Adrenal gland (tissue), 9 donors: ENCODE measurements at regions not wholly inside any gene's neighbourhood (a gene's known extent, or its start where the extent isn't known, plus 50 kb on each side); places are given as distances from the start of the nearest gene placed in this dataset.

Experiments used
- DNase-seq, 7 donors: peaks; one replicate each; pipeline ENCODE4 v3.0.0-alpha.2; 2019 to 2020
- H3K27ac ChIP-seq, 5 donors: fragments of 200-600 bp; sonication (generic) in 4 of 5; 1 replicate in 3 of 5; 2 replicates in 2 of 5; pipeline versions ENCODE4 v1.5.1 to v1.8.0; 2016 to 2020; ENCODE audit warnings: mild to moderate bottlenecking in 1 of 5
- H3K27me3 ChIP-seq: fragments of 200-600 bp; 2 replicates; pipeline ENCODE4 v1.8.0; 2021
- H3K36me3 ChIP-seq, 2 donors: fragments of 200-600 bp; replicated peaks in 1 of 2; 1 replicate in 1 of 2; 2 replicates in 1 of 2; pipeline versions ENCODE4 v1.5.1 to v1.8.0; 2018 to 2022
- H3K4me1 ChIP-seq, 2 donors: fragments of 200-600 bp; replicated peaks in 1 of 2; 1 replicate in 1 of 2; 2 replicates in 1 of 2; pipeline versions ENCODE4 v1.5.1 to v1.8.0; 2018 to 2021
- H3K4me3 ChIP-seq, 4 donors: fragments of 200-600 bp; sonication (generic) in 3 of 4; one replicate each; pipeline ENCODE4 v1.5.1; 2016 to 2018
- H3K9me3 ChIP-seq, 3 donors: fragments of 200-600 bp; sonication (generic) in 1 of 3; replicated peaks in 1 of 3; 1 replicate in 2 of 3; 2 replicates in 1 of 3; pipeline versions ENCODE4 v1.5.1 to v1.8.0; 2016 to 2021
- POLR2A ChIP-seq, 2 donors: fragments of 450-650 bp; IDR thresholded peaks; one replicate each; pipeline ENCODE4 v1.6.1; 2017; ENCODE audit warnings: antibody characterized with exemption in 2 of 2, mild to moderate bottlenecking in 2 of 2, moderate library complexity in 1 of 2
- WGBS, 4 donors: extraction: QIAGEN DNeasy Blood & Tissue Kit in 2 of 4; methylation state at CpG; one replicate each; pipeline versions ENCODE4 v1.1.5 to v1.1.7; 2013 to 2017; 5-methylcytosine and 5-hydroxymethylcytosine counted together
- intact Hi-C, 2 donors: fragments of 100-400 bp; cut with DNase I; formaldehyde crosslinking; loops; one replicate each; pipeline versions ENCODE4 v1.14.1 to v1.15.0; 2022 to 2023
- TF ChIP-seq, protein P1 (sequence below), 6 experiments: fragments of 450-650 bp in 4 of 6; fragments of 200-600 bp in 2 of 6; sonication (generic) in 1 of 6; IDR thresholded peaks; 1 replicate in 5 of 6; 2 replicates in 1 of 6; pipeline versions ENCODE4 v1.5.1 to v1.8.0; 2016 to 2021; ENCODE audit warnings: antibody characterized with exemption in 6 of 6, mild to moderate bottlenecking in 2 of 6, moderate library complexity in 1 of 6
- donor health status: healthy with polysubstance abuse.
- donor health status: Bipolar disorder and iron deficiency.
- donor health status: DM: yes; HTN: yes; CAD: no.
- donor health status: DM: no; HTN: no; CAD: no.
- donor health status: DM: no; HTN: no; CAD: no.

DNA sequence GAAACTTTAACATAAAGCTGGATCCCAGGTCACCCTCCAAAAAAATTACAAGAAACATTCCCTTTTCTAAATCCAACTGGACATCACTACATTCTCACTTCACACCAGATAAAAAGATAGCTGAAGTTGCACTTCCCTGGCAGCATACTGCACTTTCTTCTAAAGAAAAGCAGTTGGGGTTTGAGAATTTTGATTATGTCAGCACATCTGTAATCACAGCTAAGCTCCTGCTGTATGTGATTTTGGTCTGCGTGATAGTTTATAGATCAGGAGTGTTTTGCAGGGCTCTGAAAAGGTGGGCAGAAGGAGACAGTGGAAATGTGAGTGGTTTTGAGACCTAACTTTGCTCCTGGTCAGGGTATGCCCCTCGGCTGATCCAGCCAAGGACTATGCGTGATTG is 199.1 kb upstream of the AKR1E2 start:
- no peaks in the 10 kb centered on the region for H3K9me3 ChIP-seq
- TF ChIP-seq POLR2A (IDR thresholded peaks at IDR 0.05) = no peak
- TF ChIP-seq, protein P1, sequence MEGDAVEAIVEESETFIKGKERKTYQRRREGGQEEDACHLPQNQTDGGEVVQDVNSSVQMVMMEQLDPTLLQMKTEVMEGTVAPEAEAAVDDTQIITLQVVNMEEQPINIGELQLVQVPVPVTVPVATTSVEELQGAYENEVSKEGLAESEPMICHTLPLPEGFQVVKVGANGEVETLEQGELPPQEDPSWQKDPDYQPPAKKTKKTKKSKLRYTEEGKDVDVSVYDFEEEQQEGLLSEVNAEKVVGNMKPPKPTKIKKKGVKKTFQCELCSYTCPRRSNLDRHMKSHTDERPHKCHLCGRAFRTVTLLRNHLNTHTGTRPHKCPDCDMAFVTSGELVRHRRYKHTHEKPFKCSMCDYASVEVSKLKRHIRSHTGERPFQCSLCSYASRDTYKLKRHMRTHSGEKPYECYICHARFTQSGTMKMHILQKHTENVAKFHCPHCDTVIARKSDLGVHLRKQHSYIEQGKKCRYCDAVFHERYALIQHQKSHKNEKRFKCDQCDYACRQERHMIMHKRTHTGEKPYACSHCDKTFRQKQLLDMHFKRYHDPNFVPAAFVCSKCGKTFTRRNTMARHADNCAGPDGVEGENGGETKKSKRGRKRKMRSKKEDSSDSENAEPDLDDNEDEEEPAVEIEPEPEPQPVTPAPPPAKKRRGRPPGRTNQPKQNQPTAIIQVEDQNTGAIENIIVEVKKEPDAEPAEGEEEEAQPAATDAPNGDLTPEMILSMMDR (IDR thresholded peaks at IDR 0.05) = no peak
- H3K27me3 ChIP-seq = no peaks in the 10 kb centered on the region
- H3K4me3 ChIP-seq = no peak overlapping the region
- no peaks in the 10 kb centered on the region for H3K36me3 ChIP-seq
- no peak for DNase-seq
- 83 to 93% (median 89%) methylated on average over 3 of the region's 3 CpGs for WGBS, 4 donors
- no peak overlapping the region for H3K27ac ChIP-seq
- intact Hi-C loops = no loop called here
- H3K4me1 ChIP-seq = no peaks in the 10 kb centered on the region

DNA sequence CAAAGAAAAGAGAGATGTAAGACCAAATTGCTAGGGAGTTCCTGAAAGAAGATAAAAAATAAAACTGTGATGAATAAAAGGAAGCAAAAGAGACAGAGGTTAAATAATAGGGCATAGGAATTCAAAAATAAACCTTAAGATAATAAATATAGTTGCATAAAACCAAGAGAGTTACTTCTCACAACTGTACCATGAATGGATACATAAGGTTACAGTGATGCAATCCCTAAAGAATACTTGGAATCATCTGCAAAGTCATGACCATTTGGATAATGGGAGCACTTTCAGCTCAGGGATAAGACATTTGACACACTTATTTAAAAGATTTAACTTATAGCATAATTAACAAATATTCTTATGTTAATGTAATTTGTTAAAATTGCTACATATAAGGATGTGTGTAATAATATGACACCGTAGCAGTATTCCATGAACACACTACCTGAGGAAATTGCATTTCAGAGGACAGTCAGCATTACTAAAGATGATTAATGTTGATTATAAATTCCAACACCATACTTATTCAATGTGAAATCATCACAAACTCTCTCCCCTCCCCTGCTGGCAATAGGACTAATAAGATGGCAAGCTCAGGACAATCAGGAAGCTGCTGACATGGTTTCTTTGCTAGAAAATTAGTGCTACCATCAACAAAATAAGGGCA is 202.1 kb upstream of the AKR1E2 start:
- Histone ChIP-seq H3K27ac (no peak overlapping the region), H3K4me3 (no peak overlapping the region), H3K4me1 (no peaks in the 10 kb centered on the region), H3K27me3 (no peaks in the 10 kb centered on the region), H3K36me3 (no peaks in the 10 kb centered on the region), H3K9me3 (no peaks in the 10 kb centered on the region)
- no peak for DNase-seq
- TF ChIP-seq POLR2A (IDR thresholded peaks at IDR 0.05) = no peak
- TF ChIP-seq, protein P1 (IDR thresholded peaks at IDR 0.05) = no peak
- intact Hi-C loops = no loop called here
- 89 to 96% (median 91%) methylated on average over 1 of the region's 1 CpG for WGBS, 4 donors

DNA sequence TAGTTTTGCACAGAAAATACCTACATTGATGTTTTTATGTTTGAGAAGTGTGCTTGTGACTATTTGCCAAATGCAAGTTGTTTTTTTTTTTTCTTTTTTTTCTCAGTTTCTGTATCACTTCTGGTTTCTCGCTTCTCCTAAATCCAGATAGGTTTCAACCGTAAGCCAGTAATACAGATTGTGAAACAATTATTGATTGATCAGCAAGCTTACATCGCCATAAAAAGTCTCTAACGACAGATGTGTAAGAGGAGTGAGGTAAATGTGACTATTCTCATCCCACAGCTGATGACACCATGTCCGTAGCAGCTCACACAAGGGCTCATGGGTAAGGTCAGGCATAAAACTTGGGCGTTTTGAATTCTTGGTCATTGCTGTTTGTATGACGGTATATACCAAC is 202.8 kb upstream of the AKR1E2 start:
- TF ChIP-seq POLR2A (IDR thresholded peaks at IDR 0.05) = no peak
- TF ChIP-seq, protein P1 (IDR thresholded peaks at IDR 0.05) = no peak
- intact Hi-C loops = no loop called here
- H3K4me3 ChIP-seq = no peak overlapping the region
- 73 to 83% (median 78%) methylated on average over 7 of the region's 7 CpGs for WGBS, 4 donors
- no peaks in the 10 kb centered on the region for H3K4me1 ChIP-seq
- no peak overlapping the region for H3K27ac ChIP-seq
- no peaks in the 10 kb centered on the region for H3K9me3 ChIP-seq
- H3K36me3 ChIP-seq = no peaks in the 10 kb centered on the region
- no peak for DNase-seq
- H3K27me3 ChIP-seq = no peaks in the 10 kb centered on the region

DNA sequence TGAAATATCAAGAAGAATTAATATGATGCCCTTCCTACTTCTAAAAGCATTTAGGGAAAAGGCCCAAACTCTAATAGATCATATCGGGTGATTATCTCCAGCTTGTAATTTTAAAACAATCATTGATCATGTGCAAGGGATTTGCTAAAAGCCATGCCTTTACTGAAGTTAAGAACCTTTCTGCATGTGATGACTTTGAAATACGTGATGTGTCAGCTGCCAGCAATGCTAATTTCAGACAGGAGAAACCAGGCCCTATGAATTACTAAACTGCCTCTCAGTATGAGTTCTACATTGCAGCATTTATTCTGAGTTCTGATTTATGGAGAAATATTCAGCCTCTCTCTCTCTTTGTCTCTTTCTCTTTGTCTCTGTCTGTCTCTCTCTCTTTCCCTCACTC is 203.6 kb upstream of the AKR1E2 start:
- Histone ChIP-seq H3K27ac (no peak overlapping the region), H3K9me3 (no peaks in the 10 kb centered on the region), H3K4me1 (no peaks in the 10 kb centered on the region), H3K4me3 (no peak overlapping the region), H3K36me3 (no peaks in the 10 kb centered on the region), H3K27me3 (no peaks in the 10 kb centered on the region)
- WGBS, 4 donors = 78 to 92% (median 87%) methylated on average over 2 of the region's 2 CpGs
- no peak for DNase-seq
- no peak for TF ChIP-seq POLR2A (IDR thresholded peaks at IDR 0.05)
- TF ChIP-seq, protein P1 (IDR thresholded peaks at IDR 0.05) = no peak
- intact Hi-C loops = no loop called here
